Activated CD4-positive, alpha-beta T cell treated with anti-CD3 and anti-CD28 coated beads, Interleukin-2, amount 10 ng/mL, durations not matched to agents 7 days and 5 days (primary cell): ENCODE measurements at regions not wholly inside any gene's neighbourhood (a gene's known extent, or its start where the extent isn't known, plus 50 kb on each side); places are given as distances from the start of the nearest gene placed in this dataset.

Experiments used
- CTCF ChIA-PET: fragments of 350-600 bp; sonication (Branson Sonifier 250); formaldehyde crosslinking; loops from one replicate; lab custom pipeline; 2021; ENCODE audit warnings: antibody characterized with exemption; lab: Charles Lee
- POLR2A ChIA-PET: fragments of 350-600 bp; sonication (Branson Sonifier 250); formaldehyde crosslinking; loops from one replicate; lab custom pipeline; 2021; ENCODE audit warnings: antibody characterized with exemption; lab: Charles Lee
- DNase-seq: peaks from one replicate; pipeline ENCODE4 v3.0.0-alpha.2; 2020
- H3K27ac Mint-ChIP-seq: one replicate; pipeline ENCODE4 v1.8.0; 2021; ENCODE audit warnings: mild to moderate bottlenecking, moderate library complexity, mixed read lengths
- H3K27me3 Mint-ChIP-seq: one replicate; pipeline ENCODE4 v1.8.0; 2021; ENCODE audit warnings: mixed read lengths
- H3K36me3 Mint-ChIP-seq: one replicate; pipeline ENCODE4 v1.8.0; 2021; ENCODE audit warnings: low read depth, mixed read lengths
- H3K4me1 Mint-ChIP-seq: one replicate; pipeline ENCODE4 v1.8.0; 2021; ENCODE audit warnings: mixed read lengths
- H3K4me3 Mint-ChIP-seq: one replicate; pipeline ENCODE4 v1.8.0; 2021; ENCODE audit warnings: mild to moderate bottlenecking, moderate library complexity, mixed read lengths
- H3K9me3 Mint-ChIP-seq: one replicate; pipeline ENCODE4 v1.8.0; 2021; ENCODE audit warnings: mixed read lengths

- Mint-ChIP-seq H3K9me3 (no peaks in the 10 kb centered on the region), H3K4me3 (no peak overlapping the region), H3K27ac (no peak overlapping the region), H3K4me1 (no peaks in the 10 kb centered on the region), H3K36me3 (peaks cover 5% of the 10 kb centered on the region), H3K27me3 (no peaks in the 10 kb centered on the region)
- ChIA-PET POLR2A (no interaction called here), CTCF (interaction anchor here (0.6 kb wide), 1 partner anchor 13 kb away, joined by 3 read pairs; no protein-coding TSS in a partner anchor)
- no peak for DNase-seq
Observed at GRCh38 chr11:17129003-17129402, 51.5 kb upstream of the RPS13 start.
